GM18520 (cell line): ENCODE measurements at regions not wholly inside any gene's neighbourhood (a gene's known extent, or its start where the extent isn't known, plus 50 kb on each side); places are given as distances from the start of the nearest gene placed in this dataset.

Source experiments
- ATAC-seq: cut with Tn5 transposase; IDR thresholded peaks from one replicate; pipeline ENCODE4 v1.9.1; 2021; ENCODE audit not compliant: unreplicated experiment

DNA sequence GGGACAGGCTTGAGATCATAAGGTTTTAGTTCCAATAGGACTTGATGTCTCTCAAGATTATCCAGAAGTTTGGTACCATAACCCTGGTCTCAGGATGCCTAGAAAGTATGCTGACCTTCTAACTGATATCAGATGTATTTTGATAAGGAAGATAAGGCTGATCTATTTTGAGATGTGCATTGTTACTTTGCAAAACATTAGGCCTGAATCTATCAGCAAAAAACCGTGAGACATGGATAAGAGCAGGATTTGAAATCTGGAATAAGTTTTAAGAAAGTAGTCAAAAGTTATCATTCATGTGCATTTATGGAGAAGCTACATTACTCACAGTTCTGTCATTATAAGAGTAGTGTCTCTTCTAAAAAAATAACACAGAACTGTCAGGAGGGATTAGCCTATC lies 467.1 kb upstream of the HS3ST1 start:
- ATAC-seq: no peak

DNA sequence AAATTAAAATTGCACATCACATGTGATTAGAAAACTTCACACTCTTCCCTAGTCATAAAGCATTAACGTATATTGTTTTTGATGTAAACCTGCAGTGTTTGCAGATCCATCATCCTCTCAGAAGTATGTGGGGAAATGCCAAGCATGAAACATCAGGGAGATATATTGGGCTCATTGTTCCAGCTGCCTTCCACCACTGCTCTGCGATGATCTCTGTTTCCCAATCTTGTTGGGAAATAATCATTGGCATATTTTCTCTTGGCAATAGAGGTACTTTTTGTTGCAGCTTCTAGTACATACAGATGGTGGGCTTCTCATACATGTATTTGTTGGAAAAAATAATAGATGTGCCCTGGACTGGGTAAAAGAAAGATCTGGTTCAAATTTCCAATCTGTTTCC lies 466.3 kb upstream of the HS3ST1 start:
- no peak for ATAC-seq

DNA sequence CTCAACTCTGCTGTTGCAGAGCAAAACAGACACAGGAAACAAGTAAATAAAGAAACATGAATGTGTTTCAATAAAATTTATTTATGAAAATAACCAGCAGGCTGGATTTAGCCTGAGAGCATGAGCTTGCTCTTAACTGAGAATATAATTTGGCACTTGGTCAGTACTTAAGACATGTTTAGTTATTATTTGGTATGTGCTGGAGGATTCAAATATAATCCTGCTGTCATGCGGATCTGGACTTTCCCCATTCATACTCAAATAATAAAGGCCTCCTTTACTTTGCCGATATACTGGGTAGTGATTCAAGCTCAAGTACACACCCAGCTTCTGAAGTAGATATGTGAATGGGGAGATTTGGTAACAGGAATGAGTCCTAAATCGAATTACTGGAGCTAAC lies 465.5 kb upstream of the HS3ST1 start:
- ATAC-seq: no peak

DNA sequence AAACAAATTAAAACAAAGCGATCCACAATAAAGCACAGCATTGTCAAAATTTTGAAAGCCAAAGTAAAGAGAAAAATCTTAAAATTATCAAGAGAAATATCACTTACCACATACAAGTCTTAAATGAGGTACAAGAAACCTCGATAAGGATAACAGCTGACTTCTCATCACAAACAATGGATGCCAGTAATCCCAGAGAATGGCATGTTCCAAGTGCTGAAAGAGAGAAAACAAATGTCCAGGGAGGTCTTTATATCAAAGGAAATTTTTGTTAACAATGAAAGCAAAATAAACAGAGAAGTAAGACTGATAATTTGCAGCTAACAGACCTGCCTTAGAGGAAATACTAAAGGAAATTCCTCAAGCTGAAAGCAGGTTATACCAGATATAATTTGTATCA lies 460.4 kb upstream of the HS3ST1 start:
- no peak for ATAC-seq

DNA sequence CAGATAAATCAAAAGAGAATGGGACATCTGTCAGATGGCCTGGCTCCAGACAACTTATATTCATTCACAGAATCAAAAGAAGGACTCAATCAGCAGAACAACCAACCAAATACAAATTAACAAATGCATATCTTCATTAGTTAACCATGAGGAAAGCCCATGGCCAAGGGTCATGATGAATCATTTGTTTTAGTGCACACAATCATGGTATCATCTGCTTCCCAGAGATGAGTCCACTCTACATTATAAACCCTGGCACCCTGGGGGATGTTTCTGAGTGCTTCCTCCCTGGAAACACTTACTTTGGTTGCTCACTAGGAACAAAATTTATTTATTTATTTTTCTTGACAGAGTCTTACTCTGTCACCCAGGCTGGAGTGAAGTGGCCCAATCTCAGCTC lies 453.3 kb upstream of the HS3ST1 start:
- no peak for ATAC-seq

DNA sequence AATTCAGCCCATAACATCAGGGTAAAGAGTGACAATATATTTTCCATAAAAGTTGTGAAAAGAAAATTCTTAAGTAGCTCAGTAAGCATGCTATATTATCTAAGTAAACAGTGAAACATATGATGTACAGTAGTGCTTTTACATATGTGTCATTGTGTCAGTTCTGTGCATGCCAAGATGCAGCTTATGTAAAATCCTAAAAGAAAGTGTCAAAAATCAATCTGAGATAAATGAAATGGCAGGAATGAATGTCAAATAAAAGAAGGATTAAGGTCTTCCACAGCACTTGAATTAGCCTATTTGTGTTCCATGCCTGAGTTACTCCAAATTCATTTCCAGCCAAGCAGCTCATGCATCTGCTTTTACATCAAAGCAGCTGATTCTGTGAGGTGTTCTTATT lies 452.7 kb upstream of the HS3ST1 start:
- ATAC-seq: no peak

DNA sequence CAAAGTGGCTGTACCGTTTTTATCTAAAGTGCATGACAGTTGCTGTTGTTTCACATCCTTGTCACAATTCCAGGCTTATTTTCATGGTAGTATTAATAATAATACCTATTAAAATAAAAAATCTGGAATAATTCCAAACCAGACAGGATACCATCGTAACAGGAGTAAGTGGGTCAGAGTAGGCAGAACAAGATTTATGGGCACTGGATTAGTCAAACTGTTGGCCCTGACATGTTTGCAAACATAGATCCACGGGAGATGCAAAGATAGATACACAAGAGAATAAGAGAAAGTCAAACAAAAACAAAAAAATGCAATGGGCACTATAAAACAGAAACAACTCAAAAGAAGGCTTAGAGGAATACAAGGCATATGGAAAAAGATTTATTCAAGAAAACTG lies 449.5 kb upstream of the HS3ST1 start:
- no peak for ATAC-seq

DNA sequence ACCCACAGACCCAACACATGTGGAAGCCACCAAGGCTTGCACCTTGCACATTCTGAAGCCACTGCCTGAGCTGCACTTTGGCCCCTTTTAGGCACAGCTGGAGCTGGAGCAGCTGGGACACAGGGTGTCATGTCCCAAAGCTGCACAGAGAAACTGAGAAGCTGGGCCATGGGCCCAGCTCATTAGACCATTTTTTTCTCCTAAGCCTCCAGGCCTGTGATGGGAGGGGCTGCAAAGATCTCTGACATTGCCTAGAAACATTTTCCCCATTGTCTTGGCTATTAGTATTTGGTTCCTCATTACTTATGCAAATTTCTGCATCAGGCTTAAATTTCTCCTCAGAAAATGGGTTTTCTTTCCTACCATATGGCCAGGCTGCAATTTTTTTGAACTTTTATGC lies 447.4 kb upstream of the HS3ST1 start:
- ATAC-seq: no peak

DNA sequence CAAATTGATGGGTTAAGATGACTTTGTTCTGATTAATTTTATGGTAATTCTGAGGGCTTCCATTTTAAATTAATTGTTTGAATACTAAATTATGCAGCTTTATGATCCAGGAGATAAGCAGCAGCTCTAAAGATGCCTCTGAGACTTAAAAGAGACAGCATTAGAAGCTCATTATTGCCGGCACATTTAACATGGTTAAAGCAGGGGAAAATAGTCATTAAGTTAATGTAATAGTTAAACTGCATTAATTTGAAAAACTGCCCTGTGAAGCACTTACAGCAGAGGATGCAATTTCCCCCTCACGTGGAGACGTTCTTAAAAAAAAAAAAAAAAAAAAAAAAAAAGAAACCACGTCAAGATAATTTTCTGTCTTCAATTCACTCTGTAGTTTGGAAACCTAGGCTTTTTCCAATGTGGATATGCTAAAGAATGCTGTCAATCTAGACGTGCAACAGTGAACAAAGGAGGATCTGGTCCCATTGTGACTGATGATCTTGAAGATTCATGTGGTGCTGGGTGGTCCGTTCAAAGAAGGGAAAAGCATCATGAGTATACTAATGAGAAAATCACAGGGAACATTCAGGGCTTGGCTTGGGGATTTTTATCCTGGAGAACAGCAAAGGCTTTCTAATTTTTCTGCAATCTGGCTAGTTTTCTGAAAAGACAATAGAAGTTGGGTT lies 440.6 kb upstream of the HS3ST1 start:
- no peak for ATAC-seq

DNA sequence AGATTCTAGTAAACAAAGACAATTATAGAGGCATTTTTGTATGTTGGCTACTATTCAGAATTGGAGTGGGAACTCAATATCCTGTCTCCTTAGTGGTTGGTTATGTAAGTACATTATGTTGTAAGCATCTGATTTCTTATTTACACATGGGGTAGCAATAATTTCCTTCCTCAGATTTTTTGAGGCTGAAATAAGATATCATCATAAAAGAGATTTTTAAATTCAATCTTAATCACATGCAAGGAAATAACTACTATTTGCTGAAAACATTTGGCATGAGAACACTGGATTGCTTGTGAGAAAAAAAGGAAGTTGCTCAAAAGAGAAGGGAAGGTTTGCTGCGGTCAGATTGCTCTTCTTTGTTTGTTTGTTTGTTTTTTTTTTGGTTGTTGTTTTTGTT lies 437.7 kb upstream of the HS3ST1 start:
- no peak for ATAC-seq

DNA sequence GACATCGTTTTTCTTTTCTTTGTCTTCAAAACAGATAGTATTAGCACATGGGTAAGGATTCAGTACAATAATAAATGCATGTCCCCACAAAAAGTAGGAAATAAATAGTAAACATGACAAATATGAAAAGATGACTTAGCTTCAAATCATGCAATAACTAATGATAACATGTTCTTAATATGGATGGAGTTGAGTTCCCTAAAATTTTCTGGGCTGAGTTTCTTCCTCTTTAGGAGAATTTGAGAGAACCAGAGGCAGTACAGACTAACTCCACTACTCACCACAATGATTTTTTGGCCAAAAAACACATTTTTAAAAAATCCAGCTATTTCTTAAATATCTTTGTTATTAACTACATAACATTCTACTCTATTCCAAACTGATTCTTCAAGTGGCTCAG lies 432.3 kb upstream of the HS3ST1 start:
- no peak for ATAC-seq

DNA sequence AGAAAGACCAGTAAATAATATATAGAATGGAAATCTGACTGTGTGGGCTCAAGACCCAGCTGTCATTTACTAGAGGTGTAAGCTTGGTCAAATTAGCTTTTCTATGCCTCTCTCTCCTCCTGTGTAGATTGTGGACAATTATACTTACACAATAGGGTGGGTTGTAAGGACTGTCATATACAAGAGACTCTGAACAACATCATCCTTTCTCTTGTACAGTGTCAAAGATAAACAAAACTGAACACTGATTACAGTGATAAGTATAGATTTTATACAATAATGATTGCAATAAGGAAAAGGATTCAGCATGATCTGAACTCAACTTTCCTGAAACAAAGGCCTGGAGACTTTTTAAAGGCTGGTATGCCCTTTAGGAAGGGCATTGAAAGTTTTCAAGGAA lies 429.2 kb upstream of the HS3ST1 start:
- ATAC-seq: no peak

DNA sequence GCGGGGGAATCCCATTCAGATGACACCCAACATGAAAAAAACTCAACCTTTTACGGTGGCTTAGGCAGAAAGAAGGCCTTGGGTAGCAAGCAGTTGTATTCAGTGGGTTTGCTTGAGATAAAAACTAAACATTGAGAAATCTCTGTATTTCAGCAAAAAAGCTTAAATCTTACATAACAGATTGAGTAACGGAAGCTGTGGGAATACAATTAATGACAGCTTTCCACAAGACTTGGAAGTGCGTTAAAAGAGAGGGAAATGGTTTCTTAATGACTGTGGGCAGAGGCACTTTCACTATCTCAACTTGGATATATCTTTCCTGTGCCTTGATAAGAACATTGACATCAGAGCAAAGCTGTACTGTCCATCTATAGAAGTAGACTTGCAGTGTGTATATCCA lies 418.5 kb upstream of the HS3ST1 start:
- no peak for ATAC-seq

DNA sequence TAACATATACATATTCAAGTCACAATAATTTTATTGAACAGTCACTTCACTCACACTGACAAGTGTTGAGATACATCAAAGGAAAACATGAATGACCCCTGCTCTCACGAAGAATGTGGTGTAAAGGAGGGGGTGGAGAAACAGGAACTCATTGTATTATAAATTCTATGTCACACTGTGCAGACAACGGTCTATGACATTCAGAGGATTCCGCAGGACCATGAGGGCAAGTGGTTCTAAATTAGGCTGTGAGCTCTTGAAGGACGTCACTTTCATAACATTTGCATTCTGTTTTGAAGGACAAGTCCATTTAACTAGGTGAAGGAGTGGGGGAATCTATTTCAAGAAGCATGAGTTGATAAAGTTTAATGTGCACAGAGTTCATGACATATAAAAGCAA lies 415.2 kb upstream of the HS3ST1 start:
- ATAC-seq: no peak

DNA sequence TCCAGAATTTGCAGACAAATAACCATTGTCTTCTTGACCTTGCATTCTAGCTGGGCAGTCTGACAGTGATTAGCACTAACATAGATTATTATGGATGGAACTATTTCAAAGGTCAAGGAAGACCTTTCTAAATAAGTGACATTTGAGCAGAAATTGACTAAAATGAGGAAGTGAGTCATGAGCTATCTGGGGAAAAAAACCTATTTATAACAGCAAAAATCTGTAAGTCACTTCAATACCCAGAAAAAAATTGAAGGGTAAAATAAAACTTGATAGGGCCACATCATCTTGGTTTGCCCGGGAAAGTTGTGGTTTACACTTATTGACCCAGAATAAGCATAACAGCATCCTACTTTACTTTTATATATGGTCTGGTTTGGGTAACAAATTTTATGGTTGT lies 414.6 kb upstream of the HS3ST1 start:
- no peak for ATAC-seq

DNA sequence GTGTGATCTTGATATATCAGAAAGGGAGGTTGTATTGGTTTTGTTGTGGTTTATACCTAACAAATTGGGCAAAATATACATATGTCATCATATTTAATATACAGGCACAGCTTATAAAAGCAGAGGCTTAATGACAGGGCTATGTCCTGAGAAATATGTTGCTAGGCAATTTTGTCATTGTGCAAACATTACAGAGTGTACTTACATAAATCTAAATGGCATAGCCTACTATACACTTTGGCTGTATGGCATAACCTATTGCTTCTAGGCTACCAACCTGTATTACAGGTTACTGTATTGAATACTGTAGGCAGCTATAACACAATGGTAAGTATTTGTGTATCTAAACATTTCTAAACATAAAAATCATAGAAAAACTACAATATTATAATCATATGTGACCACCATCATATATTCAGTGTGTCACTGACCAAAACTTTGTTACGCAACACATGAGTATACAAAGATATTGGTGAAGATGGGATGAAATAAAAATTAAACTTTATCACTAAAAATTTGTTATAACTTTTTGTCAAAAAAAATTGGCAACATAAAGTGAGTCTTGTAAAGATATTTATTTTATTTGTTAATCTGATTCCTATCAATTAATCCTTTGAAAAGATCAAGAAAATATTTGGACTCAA lies 414.0 kb upstream of the HS3ST1 start:
- ATAC-seq: no peak

DNA sequence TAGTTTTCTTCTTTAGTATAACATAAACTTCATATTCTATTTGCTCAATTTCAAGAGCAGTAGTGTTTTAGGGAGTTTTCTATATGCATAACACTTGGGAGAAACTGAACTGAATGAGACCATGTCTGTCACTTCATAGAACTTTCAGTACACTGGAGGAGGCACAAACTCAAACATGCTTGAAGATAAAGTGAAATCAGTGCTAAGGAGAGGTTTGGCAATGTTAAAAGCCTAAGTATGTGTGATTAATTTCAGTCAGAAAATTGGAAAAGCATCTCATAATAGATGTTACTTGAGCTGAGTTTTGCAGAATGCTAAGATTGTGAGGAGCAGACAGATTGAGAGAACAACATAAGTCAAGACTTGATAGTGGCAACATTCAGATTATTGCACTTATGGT lies 411.2 kb upstream of the HS3ST1 start:
- no peak for ATAC-seq

DNA sequence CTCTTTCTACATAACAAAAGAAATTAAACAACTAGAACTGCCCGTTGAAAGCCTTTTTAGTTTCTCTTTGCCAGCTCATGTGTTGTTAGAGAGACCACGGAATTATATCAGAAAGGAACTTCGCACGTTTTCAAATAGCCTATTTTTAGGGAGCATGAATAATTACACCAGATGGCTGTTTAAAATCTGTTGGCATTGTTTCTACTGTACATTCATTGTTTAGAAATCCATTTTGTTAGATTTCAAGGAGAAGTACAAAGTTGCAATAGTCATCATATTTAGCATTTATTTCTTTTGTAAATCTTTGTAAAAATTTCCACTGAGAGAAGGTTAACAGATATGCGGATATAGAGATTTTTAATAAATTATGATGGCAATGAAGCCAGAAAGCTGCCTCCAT lies 403.0 kb upstream of the HS3ST1 start:
- no peak for ATAC-seq

DNA sequence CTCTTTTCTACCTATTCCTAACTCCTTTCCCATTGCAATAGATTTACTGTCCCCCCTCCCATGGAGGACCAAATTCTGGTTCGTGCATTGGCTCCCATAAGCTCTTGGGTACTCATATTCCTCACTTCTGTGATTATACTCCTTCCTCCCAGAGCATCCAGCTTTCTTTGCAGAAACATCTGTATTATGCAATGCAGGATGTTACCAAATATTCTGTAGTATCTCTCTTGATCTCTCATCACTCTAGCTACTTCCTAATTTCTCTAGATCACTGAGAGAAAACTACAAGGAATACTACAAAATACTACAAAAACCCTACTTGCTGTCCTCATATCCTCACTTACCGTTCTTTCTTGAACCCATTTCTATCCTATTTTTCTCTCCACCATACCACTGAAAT lies 395.9 kb upstream of the HS3ST1 start:
- ATAC-seq: no peak

DNA sequence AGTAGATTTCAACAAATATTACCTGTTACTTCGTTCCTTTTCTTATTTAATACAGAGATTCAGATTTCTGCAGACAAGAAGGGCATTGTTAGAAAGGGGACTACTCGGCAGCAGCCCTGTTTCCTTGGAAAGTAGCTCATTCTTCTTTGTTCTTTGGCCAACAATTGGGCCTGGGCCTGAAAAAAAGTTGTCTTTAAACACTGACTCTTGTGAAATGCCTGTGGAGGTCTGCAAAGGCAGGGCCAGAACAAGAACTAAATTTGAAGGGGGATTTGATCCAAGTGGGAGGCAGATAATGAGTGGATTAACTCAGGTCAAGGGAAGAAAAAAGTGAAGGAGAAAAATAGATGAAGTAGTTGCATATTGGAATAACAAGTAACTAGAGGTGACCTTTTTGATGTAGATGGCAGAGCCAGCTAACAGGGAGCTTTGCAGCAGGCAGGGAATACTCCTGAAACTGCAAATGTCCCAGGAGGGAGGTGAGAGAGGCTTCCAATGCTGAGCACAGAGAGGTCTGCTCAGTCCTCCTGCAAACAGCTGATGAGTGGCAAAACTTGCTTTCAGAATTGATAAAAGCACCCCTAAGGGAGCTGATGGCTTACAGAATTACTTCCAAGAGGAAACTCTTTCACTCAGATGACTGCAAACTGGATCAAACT lies 393.2 kb upstream of the HS3ST1 start:
- no peak for ATAC-seq

DNA sequence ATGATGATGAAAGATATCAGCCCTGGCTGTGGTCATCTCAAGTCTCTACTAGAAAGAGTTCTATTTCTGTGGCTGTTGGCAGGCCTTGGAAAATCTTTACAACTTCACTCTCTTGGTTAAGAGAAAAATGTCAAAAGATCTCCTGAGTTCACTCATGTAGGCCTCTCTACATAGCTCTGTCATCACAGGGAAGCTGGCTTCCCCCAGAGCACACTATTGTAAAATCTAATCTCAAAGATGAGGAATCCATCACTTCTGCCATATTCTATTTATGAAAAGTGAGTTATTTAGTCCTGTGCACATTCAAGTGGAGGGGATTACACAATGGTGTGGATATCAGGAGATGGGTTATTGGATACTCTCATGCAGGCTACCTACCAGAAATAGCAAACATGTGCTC lies 388.4 kb upstream of the HS3ST1 start:
- no peak for ATAC-seq

DNA sequence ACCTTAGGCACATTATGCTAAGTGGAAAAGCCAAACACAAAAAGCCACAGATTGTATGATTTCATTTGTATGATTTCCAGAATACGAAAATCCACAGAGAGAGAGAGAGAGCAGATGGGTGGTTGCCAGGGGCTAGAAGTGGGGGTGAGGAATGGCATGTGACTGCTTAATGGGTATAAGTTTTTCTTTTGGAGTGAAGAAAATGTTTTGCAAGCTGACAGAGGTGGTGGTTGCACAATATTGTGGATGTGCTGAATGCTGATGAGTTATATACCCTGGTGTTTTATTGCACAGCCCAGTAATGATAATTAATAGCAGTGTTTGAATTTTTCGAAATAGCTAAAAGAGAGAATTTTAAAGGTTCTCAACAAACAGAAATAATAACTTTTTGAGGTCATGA lies 386.1 kb upstream of the HS3ST1 start:
- no peak for ATAC-seq
